ENCODE measurements at regions not wholly inside any gene's neighbourhood (a gene's known extent, or its start where the extent isn't known, plus 50 kb on each side); places are given as distances from the start of the nearest gene placed in this dataset.

DNA sequence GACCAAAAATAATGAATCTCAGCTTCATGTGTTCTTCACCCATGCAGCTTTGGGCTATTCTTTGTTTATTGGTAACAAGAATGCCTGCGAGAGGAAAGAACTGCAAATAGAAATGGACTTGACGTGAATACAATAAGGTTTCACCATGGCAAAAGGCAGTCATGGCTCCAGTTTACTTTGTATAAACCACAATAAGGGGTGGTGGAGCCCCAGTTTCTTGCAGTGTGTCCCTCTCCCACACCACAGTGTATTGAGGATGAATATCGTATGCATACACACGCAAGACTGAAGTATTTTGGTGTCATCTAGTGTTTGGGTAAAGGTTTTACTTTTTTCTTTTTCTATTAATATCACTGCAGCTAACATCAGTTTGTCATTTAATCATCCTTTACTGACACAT is 159.7 kb upstream of the CNTN4 start:
- TF ChIP-seq MYC (IDR thresholded peaks at IDR 0.05; ENCODE audit: low read depth, low read length) = no peak
- no peak for TF ChIP-seq CTCF (IDR thresholded peaks at IDR 0.05; ENCODE audit: extremely low read depth in 1 of 2, insufficient read depth in 1 of 2, low read depth in 1 of 2, low read length in 2 of 2)
- TF ChIP-seq, protein P1, sequence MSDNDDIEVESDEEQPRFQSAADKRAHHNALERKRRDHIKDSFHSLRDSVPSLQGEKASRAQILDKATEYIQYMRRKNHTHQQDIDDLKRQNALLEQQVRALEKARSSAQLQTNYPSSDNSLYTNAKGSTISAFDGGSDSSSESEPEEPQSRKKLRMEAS (IDR thresholded peaks at IDR 0.05; ENCODE audit: insufficient read depth, insufficient read length) = no peak
- TF ChIP-seq EZH2 (IDR thresholded peaks at IDR 0.05; ENCODE audit: borderline replicate concordance, low read depth, low read length, severe bottlenecking) = no peak
- TF ChIP-seq POLR2AphosphoS5 (IDR thresholded peaks at IDR 0.05; ENCODE audit: insufficient read depth, low read depth, low read length) = no peak
- no peak for TF ChIP-seq POLR2A (IDR thresholded peaks at IDR 0.05; ENCODE audit: low read depth, low read length)
- TF ChIP-seq JUN (IDR thresholded peaks at IDR 0.05; ENCODE audit: borderline replicate concordance, insufficient read depth, insufficient read length, low read depth) = no peak
